ENCODE measurements at regions not wholly inside any gene's neighbourhood (a gene's known extent, or its start where the extent isn't known, plus 50 kb on each side); places are given as distances from the start of the nearest gene placed in this dataset.

GRCh38 chr9:24041160-24041690, 215.2 kb upstream of the ELAVL2 start:
- TF ChIP-seq POLR2A (IDR thresholded peaks at IDR 0.05) (no peak), POLR2AphosphoS5 (IDR thresholded peaks at IDR 0.05) (no peak), CTCF (IDR thresholded peaks at IDR 0.05) (no peak), EP300 (IDR thresholded peaks at IDR 0.05) (no peak)

Data from sigmoid colon (tissue), 4 donors.